ENCODE measurements at regions not wholly inside any gene's neighbourhood (a gene's known extent, or its start where the extent isn't known, plus 50 kb on each side); places are given as distances from the start of the nearest gene placed in this dataset.
"Not testable (repeated sequence)": the region's sequence is repeated elsewhere in the genome, so short reads cannot be mapped to it uniquely, and the experiment has no call there.

- ChIA-PET CTCF (no interaction called here), POLR2A (no interaction called here)
- no peak overlapping the region for H3K4me3 ChIP-seq (ENCODE audit: low read depth, low read length)
- TF ChIP-seq, protein P1, sequence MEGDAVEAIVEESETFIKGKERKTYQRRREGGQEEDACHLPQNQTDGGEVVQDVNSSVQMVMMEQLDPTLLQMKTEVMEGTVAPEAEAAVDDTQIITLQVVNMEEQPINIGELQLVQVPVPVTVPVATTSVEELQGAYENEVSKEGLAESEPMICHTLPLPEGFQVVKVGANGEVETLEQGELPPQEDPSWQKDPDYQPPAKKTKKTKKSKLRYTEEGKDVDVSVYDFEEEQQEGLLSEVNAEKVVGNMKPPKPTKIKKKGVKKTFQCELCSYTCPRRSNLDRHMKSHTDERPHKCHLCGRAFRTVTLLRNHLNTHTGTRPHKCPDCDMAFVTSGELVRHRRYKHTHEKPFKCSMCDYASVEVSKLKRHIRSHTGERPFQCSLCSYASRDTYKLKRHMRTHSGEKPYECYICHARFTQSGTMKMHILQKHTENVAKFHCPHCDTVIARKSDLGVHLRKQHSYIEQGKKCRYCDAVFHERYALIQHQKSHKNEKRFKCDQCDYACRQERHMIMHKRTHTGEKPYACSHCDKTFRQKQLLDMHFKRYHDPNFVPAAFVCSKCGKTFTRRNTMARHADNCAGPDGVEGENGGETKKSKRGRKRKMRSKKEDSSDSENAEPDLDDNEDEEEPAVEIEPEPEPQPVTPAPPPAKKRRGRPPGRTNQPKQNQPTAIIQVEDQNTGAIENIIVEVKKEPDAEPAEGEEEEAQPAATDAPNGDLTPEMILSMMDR (IDR thresholded peaks at IDR 0.05; ENCODE audit: insufficient read depth, low read length, missing control alignments), result no peak
- DNase-seq (ENCODE audit: low read depth, low spot score), result no peak
These were observed 408.4 kb upstream of the EMCN start for GRCh38 chr4:100926039-100926717.

DNA sequence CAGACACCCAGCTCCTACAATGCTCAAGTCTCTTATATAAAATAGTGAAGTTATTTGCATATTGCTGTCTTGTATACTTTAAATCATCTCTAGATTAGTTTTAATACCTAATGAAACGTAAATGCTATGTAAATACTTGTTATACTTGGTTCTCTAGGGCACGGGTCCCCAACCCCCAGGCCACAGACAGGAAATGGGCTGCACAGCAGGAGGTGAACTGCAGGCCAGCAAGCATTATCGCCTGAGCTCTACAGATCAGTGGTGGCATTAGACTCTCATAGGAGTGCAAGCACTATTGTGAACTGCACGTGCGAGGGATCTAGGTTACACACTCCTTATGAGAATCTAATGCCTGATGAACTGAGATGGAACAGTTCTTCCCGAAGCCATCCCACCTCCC is 395.9 kb upstream of the EMCN start:
- POLR2A ChIA-PET, result interaction anchor here (0.6 kb wide), 1 partner anchor 66 kb away, joined by 3 read pairs; no protein-coding TSS in a partner anchor
- no peak overlapping the region for H3K4me3 ChIP-seq (ENCODE audit: low read depth, low read length)
- CTCF ChIA-PET, result no interaction called here
- no peak for DNase-seq (ENCODE audit: low read depth, low spot score)
- TF ChIP-seq, protein P1 (IDR thresholded peaks at IDR 0.05; ENCODE audit: insufficient read depth, low read length, missing control alignments), result no peak

DNA sequence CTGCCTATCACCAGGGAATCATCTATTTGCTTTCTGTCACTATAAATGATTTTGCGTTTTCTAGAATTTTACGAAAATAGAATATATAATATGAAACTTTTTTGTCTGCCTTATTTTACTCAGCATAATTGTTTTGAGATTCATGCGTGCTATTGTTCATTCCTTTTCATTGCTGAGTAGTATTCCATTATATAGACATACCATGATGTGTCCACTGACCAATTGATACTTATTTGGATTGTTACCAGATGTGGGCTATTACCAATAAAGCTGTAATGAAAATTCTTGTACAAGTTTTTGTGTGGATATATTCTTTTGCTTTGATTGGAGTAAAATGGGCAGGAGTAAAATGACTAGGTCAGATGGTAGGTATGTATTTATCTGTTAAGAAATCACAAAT is 390.7 kb upstream of the EMCN start:
- TF ChIP-seq, protein P1 (IDR thresholded peaks at IDR 0.05; ENCODE audit: insufficient read depth, low read length, missing control alignments), result no peak
- ChIA-PET CTCF (interaction anchor here (1.0 kb wide), 1 partner anchor 20 kb away, joined by 3 read pairs; no protein-coding TSS in a partner anchor), POLR2A (no interaction called here)

DNA sequence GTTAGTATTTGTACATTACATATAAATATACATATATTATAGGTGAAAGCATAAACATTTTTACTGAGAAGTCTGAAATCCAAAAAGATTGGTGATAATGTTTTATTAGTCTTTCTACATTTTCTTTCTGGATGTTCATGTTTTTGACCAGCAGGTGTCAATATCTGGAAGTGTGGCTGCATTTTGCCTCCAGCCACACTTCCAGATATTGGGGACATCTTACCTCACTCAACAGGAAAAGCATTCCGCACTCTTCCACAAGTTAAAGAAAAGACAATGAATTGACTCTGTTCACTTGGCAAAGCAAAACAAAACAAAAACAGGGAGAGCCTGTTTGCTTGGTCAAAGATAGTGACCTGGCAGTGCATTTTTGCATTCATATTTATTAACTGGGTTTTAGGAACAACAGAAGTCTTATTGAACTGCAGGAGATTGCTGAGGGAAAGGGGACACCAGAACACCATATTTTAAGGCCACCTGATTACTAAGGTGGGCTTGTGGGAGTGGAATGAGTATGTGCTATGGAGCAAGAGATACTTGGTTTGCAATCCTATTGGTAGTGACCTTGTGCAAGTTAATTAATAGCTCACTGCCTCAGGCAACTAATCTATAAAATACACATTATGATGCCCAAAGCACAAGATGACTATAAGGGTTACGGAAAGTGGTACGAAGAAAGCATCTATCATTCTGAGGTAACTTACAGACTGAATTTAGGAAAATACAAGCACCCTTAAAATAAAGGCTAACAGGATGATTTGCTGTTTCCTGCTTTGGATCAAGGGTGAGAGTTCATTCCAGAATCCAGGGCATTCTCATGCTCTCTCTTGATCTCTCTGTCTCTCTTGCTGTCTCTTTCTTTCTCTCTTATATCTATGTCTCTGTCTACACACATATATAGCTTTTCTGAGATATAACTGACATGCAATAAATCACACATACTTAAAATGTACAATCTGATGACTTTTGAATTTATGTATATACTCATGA is 389.9 kb upstream of the EMCN start:
- DNase-seq (ENCODE audit: low read depth, low spot score), result no peak
- ChIA-PET POLR2A (no interaction called here), CTCF (interaction anchor here (1.0 kb wide), 1 partner anchor 19 kb away, joined by 3 read pairs; no protein-coding TSS in a partner anchor)
- no peak overlapping the region for H3K4me3 ChIP-seq (ENCODE audit: low read depth, low read length)
- TF ChIP-seq, protein P1 (IDR thresholded peaks at IDR 0.05; ENCODE audit: insufficient read depth, low read length, missing control alignments), result no peak

More for the DNA sequence above, 390.7 kb upstream of the EMCN start:
- DNase-seq (ENCODE audit: low read depth, low spot score), result no peak
- H3K4me3 ChIP-seq (ENCODE audit: low read depth, low read length), result no peak overlapping the region

DNA sequence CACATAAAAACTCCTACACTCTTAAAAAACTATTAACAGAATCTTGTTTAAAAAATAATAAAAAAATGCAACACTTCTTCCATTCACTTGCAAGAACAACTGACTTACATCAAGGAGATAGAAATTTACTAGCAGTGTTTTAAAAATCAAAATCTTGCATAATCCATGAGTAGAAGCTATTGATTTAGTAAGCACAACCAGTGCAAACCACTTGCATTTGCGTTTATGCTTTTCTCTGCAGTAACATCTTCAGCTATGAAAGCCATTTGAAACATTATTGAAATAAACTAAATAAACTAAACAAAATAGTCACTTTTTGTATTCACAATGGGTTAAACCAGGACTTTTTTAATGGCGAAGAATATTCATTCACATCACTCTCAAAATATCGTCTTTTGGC is 389.2 kb upstream of the EMCN start:
- H3K4me3 ChIP-seq (ENCODE audit: low read depth, low read length), result no peak overlapping the region
- TF ChIP-seq, protein P1 (IDR thresholded peaks at IDR 0.05; ENCODE audit: insufficient read depth, low read length, missing control alignments), result no peak
- no peak for DNase-seq (ENCODE audit: low read depth, low spot score)
- CTCF ChIA-PET, result no interaction called here
- POLR2A ChIA-PET, result no interaction called here

GRCh38 chr4:100900945-100901344 is 383.1 kb upstream of the EMCN start:
- POLR2A ChIA-PET; H3K4me3 ChIP-seq (ENCODE audit: low read depth, low read length); DNase-seq (ENCODE audit: low read depth, low spot score); CTCF ChIA-PET: not testable (repeated sequence)
